ENCODE measurements at regions not wholly inside any gene's neighbourhood (a gene's known extent, or its start where the extent isn't known, plus 50 kb on each side); places are given as distances from the start of the nearest gene placed in this dataset.

GRCh38 chr2:43043553-43043870 lies 182.9 kb downstream of the ZFP36L2 start:
- Histone ChIP-seq H3K36me3 (ENCODE audit: control insufficient read depth, insufficient read depth, low read length) (no peaks in the 10 kb centered on the region), H3K4me1 (no peaks in the 10 kb centered on the region), H3K27me3 (ENCODE audit: control insufficient read depth, insufficient read depth, low read length) (no peaks in the 10 kb centered on the region), H3K9me3 (ENCODE audit: control insufficient read depth, low read length) (no peaks in the 10 kb centered on the region), H2AFZ (no peak overlapping the region), H3K27ac (no peak overlapping the region), H3K4me3 (ENCODE audit: low read depth, low read length) (no peak overlapping the region), H3K79me2 (no peaks in the 10 kb centered on the region), H3K4me2 (ENCODE audit: low read length) (no peak overlapping the region), H3K9ac (no peak overlapping the region)
- TF ChIP-seq, protein P1, sequence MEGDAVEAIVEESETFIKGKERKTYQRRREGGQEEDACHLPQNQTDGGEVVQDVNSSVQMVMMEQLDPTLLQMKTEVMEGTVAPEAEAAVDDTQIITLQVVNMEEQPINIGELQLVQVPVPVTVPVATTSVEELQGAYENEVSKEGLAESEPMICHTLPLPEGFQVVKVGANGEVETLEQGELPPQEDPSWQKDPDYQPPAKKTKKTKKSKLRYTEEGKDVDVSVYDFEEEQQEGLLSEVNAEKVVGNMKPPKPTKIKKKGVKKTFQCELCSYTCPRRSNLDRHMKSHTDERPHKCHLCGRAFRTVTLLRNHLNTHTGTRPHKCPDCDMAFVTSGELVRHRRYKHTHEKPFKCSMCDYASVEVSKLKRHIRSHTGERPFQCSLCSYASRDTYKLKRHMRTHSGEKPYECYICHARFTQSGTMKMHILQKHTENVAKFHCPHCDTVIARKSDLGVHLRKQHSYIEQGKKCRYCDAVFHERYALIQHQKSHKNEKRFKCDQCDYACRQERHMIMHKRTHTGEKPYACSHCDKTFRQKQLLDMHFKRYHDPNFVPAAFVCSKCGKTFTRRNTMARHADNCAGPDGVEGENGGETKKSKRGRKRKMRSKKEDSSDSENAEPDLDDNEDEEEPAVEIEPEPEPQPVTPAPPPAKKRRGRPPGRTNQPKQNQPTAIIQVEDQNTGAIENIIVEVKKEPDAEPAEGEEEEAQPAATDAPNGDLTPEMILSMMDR (IDR thresholded peaks at IDR 0.05), result no peak

DNA sequence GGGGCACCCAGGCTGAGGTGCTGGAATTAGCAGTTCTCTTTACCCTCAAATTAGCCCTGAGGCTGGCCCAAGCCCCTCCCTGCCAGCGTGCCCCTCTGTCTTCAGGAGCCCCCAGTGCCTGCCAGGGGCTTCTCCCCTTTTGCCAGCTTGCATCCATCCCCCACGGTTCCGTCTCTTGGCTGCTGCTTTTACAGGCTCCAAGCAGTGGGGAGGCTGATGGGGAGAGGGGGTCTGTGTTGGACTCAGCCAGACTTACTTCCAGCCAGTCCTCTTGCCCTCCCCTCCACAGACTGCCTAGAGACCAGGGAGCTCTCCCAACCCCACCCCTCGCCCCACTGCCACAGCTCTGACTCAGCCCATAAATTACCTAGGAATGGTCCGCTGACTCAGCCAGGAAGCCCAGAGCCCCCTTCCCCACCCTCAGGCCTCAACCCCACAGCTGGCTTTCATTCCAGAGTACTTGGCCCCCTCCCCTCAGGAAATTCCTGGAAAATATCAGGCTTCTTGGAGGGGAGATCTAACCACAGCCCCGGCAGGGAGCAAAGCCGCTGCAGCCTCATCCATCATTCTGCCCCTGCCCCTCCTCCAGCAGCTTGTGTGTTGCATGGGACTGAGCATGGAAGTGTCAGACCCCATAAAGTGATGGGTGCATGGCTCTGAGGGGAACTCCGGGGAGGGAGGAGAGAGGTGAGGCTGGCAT lies 184.6 kb downstream of the ZFP36L2 start:
- Histone ChIP-seq H3K79me2 (no peaks in the 10 kb centered on the region), H3K27me3 (ENCODE audit: control insufficient read depth, insufficient read depth, low read length) (no peaks in the 10 kb centered on the region), H2AFZ (no peak overlapping the region), H3K4me1 (no peaks in the 10 kb centered on the region), H3K4me2 (ENCODE audit: low read length) (no peak overlapping the region), H3K9me3 (ENCODE audit: control insufficient read depth, low read length) (no peaks in the 10 kb centered on the region), H3K4me3 (ENCODE audit: low read depth, low read length) (no peak overlapping the region), H3K36me3 (ENCODE audit: control insufficient read depth, insufficient read depth, low read length) (no peaks in the 10 kb centered on the region), H3K27ac (no peak overlapping the region), H3K9ac (no peak overlapping the region)
- TF ChIP-seq, protein P1 (IDR thresholded peaks at IDR 0.05), result no peak

DNA sequence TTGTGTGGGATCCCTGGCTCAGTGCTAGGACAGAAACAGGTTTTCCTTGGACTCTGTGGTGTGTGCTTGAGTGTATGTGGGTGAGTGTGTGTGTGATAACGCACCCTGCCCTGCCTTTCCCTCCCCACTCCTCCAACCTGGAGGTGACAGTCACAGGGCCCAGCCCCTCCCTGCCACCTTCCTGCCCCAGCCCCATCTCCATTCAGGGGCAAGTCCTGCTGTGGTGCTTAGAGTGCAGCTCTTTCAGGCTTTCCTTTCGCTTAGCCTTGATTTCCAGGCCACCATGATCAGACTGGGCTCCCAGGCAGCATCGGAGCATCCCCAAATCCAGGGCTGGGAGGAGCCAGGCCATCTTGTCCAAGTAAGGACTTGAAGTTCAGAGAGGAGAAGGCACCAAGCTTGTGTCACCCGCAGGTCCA lies 185.2 kb downstream of the ZFP36L2 start:
- Histone ChIP-seq H3K27ac (no peak overlapping the region), H3K9ac (no peak overlapping the region), H3K36me3 (ENCODE audit: control insufficient read depth, insufficient read depth, low read length) (no peaks in the 10 kb centered on the region), H3K4me1 (no peaks in the 10 kb centered on the region), H3K27me3 (ENCODE audit: control insufficient read depth, insufficient read depth, low read length) (no peaks in the 10 kb centered on the region), H2AFZ (no peak overlapping the region), H3K4me3 (ENCODE audit: low read depth, low read length) (no peak overlapping the region), H3K9me3 (ENCODE audit: control insufficient read depth, low read length) (no peaks in the 10 kb centered on the region), H3K79me2 (no peaks in the 10 kb centered on the region), H3K4me2 (ENCODE audit: low read length) (no peak overlapping the region)
- TF ChIP-seq, protein P1 (IDR thresholded peaks at IDR 0.05), result no peak

DNA sequence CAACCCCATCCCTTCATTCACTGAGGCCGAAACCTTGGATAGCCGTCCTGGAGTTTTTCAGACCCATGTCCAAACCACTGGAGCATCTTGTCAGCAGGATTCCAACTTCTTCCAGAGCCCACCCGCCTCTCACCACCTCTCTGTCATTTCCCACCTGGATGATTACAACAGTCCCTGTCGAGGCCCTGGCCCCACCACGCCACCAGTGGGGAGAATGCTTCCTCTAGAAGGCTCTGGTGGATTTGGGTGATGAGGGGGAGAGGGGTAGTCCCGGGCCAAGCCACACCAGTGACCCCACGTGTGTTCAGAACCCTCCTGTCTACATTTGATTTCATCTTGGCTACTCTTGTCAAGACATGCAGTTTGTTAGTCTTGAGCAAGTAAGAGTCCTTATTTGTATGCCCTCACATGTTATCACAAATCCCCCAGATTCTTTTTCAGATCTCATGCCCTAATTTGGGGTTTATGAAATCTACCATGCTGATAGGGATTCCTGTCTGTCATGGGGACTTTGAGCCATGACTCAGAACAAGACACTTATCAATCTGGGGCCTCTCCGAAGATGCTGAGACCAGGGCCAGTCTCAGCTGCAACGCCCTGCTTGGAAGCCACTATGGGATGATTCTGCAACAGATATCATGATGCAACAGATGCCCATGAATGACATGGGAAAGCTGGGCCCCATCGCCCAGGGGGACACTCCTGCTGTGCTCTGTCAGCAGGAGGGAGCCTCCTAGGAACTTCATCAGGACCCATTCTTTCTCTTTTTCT lies 186.1 kb downstream of the ZFP36L2 start:
- H3K4me2 ChIP-seq (ENCODE audit: low read length), result no peak overlapping the region
- no peaks in the 10 kb centered on the region for H3K36me3 ChIP-seq (ENCODE audit: control insufficient read depth, insufficient read depth, low read length)
- H3K27ac ChIP-seq, result no peak overlapping the region
- H3K79me2 ChIP-seq, result no peaks in the 10 kb centered on the region
- TF ChIP-seq, protein P1 (IDR thresholded peaks at IDR 0.05), result no peak
- no peak overlapping the region for H3K4me3 ChIP-seq (ENCODE audit: low read depth, low read length)
- H3K9ac ChIP-seq, result no peak overlapping the region
- H3K4me1 ChIP-seq, result no peaks in the 10 kb centered on the region
- no peak overlapping the region for H2AFZ ChIP-seq
- H3K27me3 ChIP-seq (ENCODE audit: control insufficient read depth, insufficient read depth, low read length), result no peaks in the 10 kb centered on the region
- no peaks in the 10 kb centered on the region for H3K9me3 ChIP-seq (ENCODE audit: control insufficient read depth, low read length)

All from parathyroid adenoma (tissue), 2 donors.